ENCODE measurements at regions not wholly inside any gene's neighbourhood (a gene's known extent, or its start where the extent isn't known, plus 50 kb on each side); places are given as distances from the start of the nearest gene placed in this dataset.

DNA sequence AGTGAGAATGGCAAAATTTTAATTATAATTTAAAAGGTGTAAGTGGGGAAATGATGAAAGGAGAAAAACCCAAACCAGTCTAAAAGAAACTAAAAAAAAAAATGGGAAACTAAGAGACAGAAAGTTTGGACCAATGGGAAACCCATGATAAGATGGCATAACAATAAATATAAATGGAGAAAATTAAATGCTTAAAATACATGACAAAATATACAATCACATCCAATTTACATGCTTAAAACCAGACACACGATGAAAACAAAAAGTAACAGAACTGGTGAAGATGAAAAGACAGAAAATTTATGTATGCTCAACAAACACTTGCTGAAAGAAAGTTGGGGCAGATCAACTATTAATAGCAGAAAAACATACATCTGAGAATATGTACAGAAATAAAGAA lies 1471.1 kb downstream of the TBC1D22A start:
- TF ChIP-seq, protein P1, sequence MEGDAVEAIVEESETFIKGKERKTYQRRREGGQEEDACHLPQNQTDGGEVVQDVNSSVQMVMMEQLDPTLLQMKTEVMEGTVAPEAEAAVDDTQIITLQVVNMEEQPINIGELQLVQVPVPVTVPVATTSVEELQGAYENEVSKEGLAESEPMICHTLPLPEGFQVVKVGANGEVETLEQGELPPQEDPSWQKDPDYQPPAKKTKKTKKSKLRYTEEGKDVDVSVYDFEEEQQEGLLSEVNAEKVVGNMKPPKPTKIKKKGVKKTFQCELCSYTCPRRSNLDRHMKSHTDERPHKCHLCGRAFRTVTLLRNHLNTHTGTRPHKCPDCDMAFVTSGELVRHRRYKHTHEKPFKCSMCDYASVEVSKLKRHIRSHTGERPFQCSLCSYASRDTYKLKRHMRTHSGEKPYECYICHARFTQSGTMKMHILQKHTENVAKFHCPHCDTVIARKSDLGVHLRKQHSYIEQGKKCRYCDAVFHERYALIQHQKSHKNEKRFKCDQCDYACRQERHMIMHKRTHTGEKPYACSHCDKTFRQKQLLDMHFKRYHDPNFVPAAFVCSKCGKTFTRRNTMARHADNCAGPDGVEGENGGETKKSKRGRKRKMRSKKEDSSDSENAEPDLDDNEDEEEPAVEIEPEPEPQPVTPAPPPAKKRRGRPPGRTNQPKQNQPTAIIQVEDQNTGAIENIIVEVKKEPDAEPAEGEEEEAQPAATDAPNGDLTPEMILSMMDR (IDR thresholded peaks at IDR 0.05; ENCODE audit: low read depth, low read length, missing control alignments): no peak
- H3K4me3 ChIP-seq (ENCODE audit: low read depth, low read length): no peak overlapping the region
- no peak for DNase-seq (ENCODE audit: low read depth)

- no peak overlapping the region for H3K4me3 ChIP-seq (ENCODE audit: low read depth, low read length)
- TF ChIP-seq, protein P1 (IDR thresholded peaks at IDR 0.05; ENCODE audit: low read depth, low read length, missing control alignments): no peak
- DNase-seq (ENCODE audit: low read depth): no peak
Observed at GRCh38 chr22:48228468-48228867, 1466.0 kb downstream of the TBC1D22A start.

GRCh38 chr22:48227341-48228018 lies 1465.0 kb downstream of the TBC1D22A start:
- TF ChIP-seq, protein P1 (IDR thresholded peaks at IDR 0.05; ENCODE audit: low read depth, low read length, missing control alignments): no peak
- no peak for DNase-seq (ENCODE audit: low read depth)
- no peak overlapping the region for H3K4me3 ChIP-seq (ENCODE audit: low read depth, low read length)

DNA sequence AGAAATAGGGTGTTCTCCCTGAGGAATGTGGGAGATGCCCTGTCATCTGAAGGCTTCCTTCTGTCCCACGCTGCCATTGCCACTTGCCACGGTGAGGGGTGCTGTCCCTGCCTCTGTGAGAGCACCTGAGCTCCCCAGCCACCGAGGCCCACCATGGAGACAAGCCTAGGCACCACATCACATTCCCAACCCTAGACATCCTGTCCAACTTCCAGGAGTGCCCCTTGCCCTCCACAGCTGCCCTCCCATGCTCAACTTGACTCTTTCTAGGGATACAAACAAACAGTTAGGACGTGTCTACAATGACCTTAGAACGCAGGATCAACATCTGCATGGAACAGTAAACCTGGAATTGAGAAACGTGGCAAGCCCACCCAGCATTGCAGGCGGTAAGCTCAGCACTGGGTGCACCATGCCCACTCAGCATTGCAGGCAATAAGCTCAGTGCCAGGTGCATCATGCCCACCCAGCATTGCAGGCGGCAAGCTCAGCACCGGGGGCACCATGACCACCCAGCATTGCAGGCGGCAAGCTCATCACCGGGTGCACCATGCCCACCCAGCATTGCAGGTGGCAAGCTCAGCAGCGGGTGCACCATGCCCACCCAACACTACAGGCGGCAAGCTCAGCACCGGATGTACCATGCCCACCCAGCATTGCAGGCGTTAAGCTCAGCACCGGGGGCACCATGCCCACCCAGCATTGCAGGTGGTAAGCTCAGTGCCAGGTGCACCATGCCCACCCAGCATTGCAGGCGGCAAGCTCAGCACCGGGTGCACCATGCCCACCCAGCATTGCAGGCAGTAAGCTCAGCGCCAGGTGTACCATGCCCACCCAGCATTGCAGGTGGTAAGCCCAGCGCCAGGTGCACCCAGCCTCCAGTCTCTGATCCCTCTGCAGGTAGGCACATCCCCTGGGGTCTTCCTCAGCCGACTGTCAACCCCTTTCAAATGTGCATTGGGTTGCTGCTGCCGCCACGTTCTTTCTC lies 1463.9 kb downstream of the TBC1D22A start:
- H3K4me3 ChIP-seq (ENCODE audit: low read depth, low read length): no peak overlapping the region
- TF ChIP-seq, protein P1 (IDR thresholded peaks at IDR 0.05; ENCODE audit: low read depth, low read length, missing control alignments): no peak

DNA sequence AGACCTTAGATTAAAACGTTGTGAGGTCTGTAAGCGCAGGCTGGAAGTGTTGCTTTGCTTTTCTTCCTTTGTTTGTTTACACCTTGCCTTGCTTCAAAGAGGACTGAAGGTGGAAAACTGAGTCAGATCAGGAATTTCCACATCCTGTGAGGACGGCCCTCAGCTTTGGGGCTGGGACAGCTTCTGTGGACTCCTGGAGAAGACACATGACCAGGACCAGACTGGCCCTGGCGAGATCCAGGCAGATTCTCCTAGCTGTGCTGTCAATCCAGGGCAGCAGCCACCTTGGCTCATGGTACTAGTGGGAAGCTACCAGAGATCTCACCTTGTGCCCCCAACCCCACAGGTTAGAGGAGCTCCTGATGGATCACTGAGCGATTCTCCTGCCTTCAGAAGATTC lies 1461.9 kb downstream of the TBC1D22A start:
- DNase-seq (ENCODE audit: low read depth): no peak
- no peak overlapping the region for H3K4me3 ChIP-seq (ENCODE audit: low read depth, low read length)
- TF ChIP-seq, protein P1 (IDR thresholded peaks at IDR 0.05; ENCODE audit: low read depth, low read length, missing control alignments): no peak

More for the DNA sequence above, 1463.9 kb downstream of the TBC1D22A start:
- DNase-seq (ENCODE audit: low read depth): no peak

DNA sequence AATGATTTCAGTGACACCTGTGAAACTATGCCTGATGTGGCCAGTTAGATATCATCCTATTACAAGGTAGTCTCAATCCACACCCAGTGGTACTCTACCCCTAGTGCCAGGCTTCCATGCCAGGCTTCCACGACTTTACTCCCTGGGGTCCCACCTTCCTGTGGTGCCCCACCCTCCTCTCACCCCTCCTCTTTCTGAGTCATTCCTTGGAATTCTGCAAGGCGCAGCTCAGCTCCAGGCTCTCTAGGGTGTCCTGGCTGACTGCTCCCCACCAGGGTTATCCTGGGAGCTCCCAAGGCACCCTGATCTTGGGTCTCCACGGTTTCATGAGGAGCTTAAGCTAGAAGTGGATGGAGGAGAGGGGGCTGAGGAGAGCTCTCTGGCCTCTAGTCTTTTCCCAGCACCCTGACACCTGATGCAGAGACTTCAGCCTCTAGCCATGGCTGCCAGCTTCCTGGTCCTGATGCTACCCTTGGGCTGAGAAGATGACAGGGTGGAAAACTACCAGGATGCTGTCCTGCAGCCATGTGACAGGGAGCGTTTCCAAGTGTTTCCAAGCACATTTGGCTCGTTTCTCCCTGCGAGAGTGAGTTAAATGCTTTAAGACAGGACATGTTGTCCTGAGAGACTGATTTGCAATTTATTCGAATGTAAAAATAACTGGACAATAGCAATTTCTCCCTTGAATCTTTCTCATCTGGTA lies 1461.2 kb downstream of the TBC1D22A start:
- no peak for DNase-seq (ENCODE audit: low read depth)
- TF ChIP-seq, protein P1 (IDR thresholded peaks at IDR 0.05; ENCODE audit: low read depth, low read length, missing control alignments): no peak
- no peak overlapping the region for H3K4me3 ChIP-seq (ENCODE audit: low read depth, low read length)
